HepG2 (cell line): ENCODE measurements at regions not wholly inside any gene's neighbourhood (a gene's known extent, or its start where the extent isn't known, plus 50 kb on each side); places are given as distances from the start of the nearest gene placed in this dataset.
A peak's percentile ranks its signal among the peaks of the same experiment; 100 is the strongest.

Experiments used
- ARHGAP35 ChIP-seq: sonication (generic); formaldehyde crosslinking; IDR thresholded peaks from 2 replicates; pipeline ENCODE4 v1.9.0; 2022; ENCODE audit warnings: mild to moderate bottlenecking, inconsistent platforms, moderate library complexity, missing genetic modification reagents, borderline replicate concordance
- BRD4 ChIP-seq: sonication (generic); formaldehyde crosslinking; IDR thresholded peaks from 2 replicates; pipeline ENCODE4 v1.4.0; 2020; ENCODE audit warnings: missing genetic modification reagents
- DDIT3 ChIP-seq: sonication (generic); formaldehyde crosslinking; IDR thresholded peaks from 2 replicates; pipeline ENCODE4 v1.4.0; 2020; ENCODE audit warnings: mild to moderate bottlenecking, missing genetic modification reagents
- ETV5 ChIP-seq: IDR thresholded peaks from 2 replicates; pipeline ENCODE4 v1.6.1; 2018; ENCODE audit warnings: missing biosample characterization, missing genetic modification reagents, inconsistent platforms, borderline replicate concordance
- FOXJ3 ChIP-seq: sonication (generic); formaldehyde crosslinking; IDR thresholded peaks from 2 replicates; pipeline ENCODE4 v1.4.0; 2020; ENCODE audit warnings: missing genetic modification reagents, mild to moderate bottlenecking, borderline replicate concordance
- GFI1 ChIP-seq: sonication (generic); formaldehyde crosslinking; IDR thresholded peaks from 2 replicates; pipeline ENCODE4 v1.5.0; 2020; ENCODE audit warnings: missing genetic modification reagents, mild to moderate bottlenecking, borderline replicate concordance
- IRF1 ChIP-seq: sonication (generic); formaldehyde crosslinking; IDR thresholded peaks from 2 replicates; pipeline ENCODE4 v1.4.0; 2020; ENCODE audit warnings: low read depth, mild to moderate bottlenecking, missing genetic modification reagents
- JDP2 ChIP-seq: sonication (generic); formaldehyde crosslinking; IDR thresholded peaks from 2 replicates; pipeline ENCODE4 v1.8.1; 2022; ENCODE audit warnings: missing genetic modification reagents, borderline replicate concordance
- KAT2B ChIP-seq: fragments of 150-350 bp; IDR thresholded peaks from 2 replicates; pipeline ENCODE4 v1.6.1; 2014; ENCODE audit warnings: low read depth, low read length, borderline replicate concordance
- KAT7 ChIP-seq: IDR thresholded peaks from 2 replicates; pipeline ENCODE4 v1.6.1; 2018; ENCODE audit warnings: borderline replicate concordance, missing compliant biosample characterization
- KDM3A ChIP-seq: IDR thresholded peaks from 2 replicates; pipeline ENCODE4 v1.6.1; 2018; ENCODE audit warnings: low read depth, missing compliant biosample characterization
- MATR3 ChIP-seq: sonication (generic); formaldehyde crosslinking; IDR thresholded peaks from 2 replicates; pipeline ENCODE4 v1.4.0; 2020; ENCODE audit warnings: missing genetic modification reagents
- MEIS1 ChIP-seq: sonication (generic); formaldehyde crosslinking; IDR thresholded peaks from 2 replicates; pipeline ENCODE4 v1.9.0; 2021; ENCODE audit warnings: mild to moderate bottlenecking, missing genetic modification reagents, moderate library complexity, borderline replicate concordance
- MLX ChIP-seq: IDR thresholded peaks from 2 replicates; pipeline ENCODE4 v1.6.1; 2016
- MYC ChIP-seq: sonication (generic); formaldehyde crosslinking; IDR thresholded peaks from 2 replicates; pipeline ENCODE4 v1.9.0; 2021; ENCODE audit warnings: missing genetic modification reagents, borderline replicate concordance
- NFIC ChIP-seq: IDR thresholded peaks from 2 replicates; pipeline ENCODE4 v1.6.1; 2012; ENCODE audit warnings: mild to moderate bottlenecking, low read length, inconsistent platforms
- RARG ChIP-seq: sonication (generic); formaldehyde crosslinking; IDR thresholded peaks from 2 replicates; pipeline ENCODE4 v1.4.0; 2020; ENCODE audit warnings: low read depth, mild to moderate bottlenecking, missing genetic modification reagents
- RFXANK ChIP-seq: IDR thresholded peaks from 2 replicates; pipeline ENCODE4 v1.6.1; 2016
- SRF ChIP-seq: IDR thresholded peaks from 2 replicates; pipeline ENCODE4 v1.6.1; 2011; ENCODE audit warnings: mild to moderate bottlenecking, low read depth, low read length, moderate library complexity
- TBX2 ChIP-seq: sonication (generic); formaldehyde crosslinking; IDR thresholded peaks from 2 replicates; pipeline ENCODE4 v1.5.0; 2020; ENCODE audit warnings: missing genetic modification reagents, mild to moderate bottlenecking, borderline replicate concordance
- ZBTB7A ChIP-seq: sonication (generic); formaldehyde crosslinking; IDR thresholded peaks from 2 replicates; pipeline ENCODE4 v1.8.0; 2022; ENCODE audit warnings: mild to moderate bottlenecking, missing genetic modification reagents
- ZNF17 ChIP-seq: sonication (generic); formaldehyde crosslinking; IDR thresholded peaks from 2 replicates; pipeline ENCODE4 v1.5.0; 2020; ENCODE audit warnings: mild to moderate bottlenecking, missing genetic modification reagents
- ZNF33B ChIP-seq: sonication (generic); formaldehyde crosslinking; IDR thresholded peaks from 2 replicates; pipeline ENCODE4 v1.5.1; 2020; ENCODE audit warnings: mild to moderate bottlenecking, missing genetic modification reagents
- ZNF619 ChIP-seq: sonication (generic); formaldehyde crosslinking; IDR thresholded peaks from 2 replicates; pipeline ENCODE4 v1.4.0; 2020; ENCODE audit warnings: mild to moderate bottlenecking, missing genetic modification reagents
- ZNF691 ChIP-seq: sonication (generic); formaldehyde crosslinking; IDR thresholded peaks from 2 replicates; pipeline ENCODE4 v1.4.0; 2020; ENCODE audit warnings: missing genetic modification reagents, low read depth, mild to moderate bottlenecking, borderline replicate concordance
- ZNF770 ChIP-seq: sonication (generic); formaldehyde crosslinking; IDR thresholded peaks from 2 replicates; pipeline ENCODE4 v1.5.0; 2020; ENCODE audit warnings: mild to moderate bottlenecking, missing genetic modification reagents
- ZNF792 ChIP-seq: IDR thresholded peaks from 2 replicates; pipeline ENCODE4 v1.6.1; 2016
- ZSCAN30 ChIP-seq: sonication (generic); formaldehyde crosslinking; IDR thresholded peaks from 2 replicates; pipeline ENCODE4 v1.5.0; 2020; ENCODE audit warnings: mild to moderate bottlenecking, missing genetic modification reagents

- TF ChIP-seq ZNF33B (CRISPR knock-in tag) (no peak), ZNF619 (CRISPR knock-in tag) (no peak), SRF (no peak), ARHGAP35 (CRISPR knock-in tag) (no peak), ETV5 (peak; percentile 25; the same call in 1 of the 2 replicates), ZBTB7A (CRISPR knock-in tag) (no peak), KAT2B (no peak), ZNF17 (CRISPR knock-in tag) (no peak), JDP2 (no peak), MEIS1 (peak; percentile 69; the same call in 1 of the 2 replicates), FOXJ3 (CRISPR knock-in tag) (peak; percentile 93), GFI1 (CRISPR knock-in tag) (peak; percentile 79; the same call in 1 of the 2 replicates), IRF1 (CRISPR knock-in tag) (no peak), MATR3 (CRISPR knock-in tag) (no peak), NFIC (peak; percentile 91; the same call in 1 of the 2 replicates), ZSCAN30 (no peak), ZNF691 (CRISPR knock-in tag) (no peak), KAT7 (no peak), DDIT3 (CRISPR knock-in tag) (no peak), MLX (no peak), ZNF792 (no peak), MYC (CRISPR knock-in tag) (no peak), BRD4 (CRISPR knock-in tag) (no peak), KDM3A (no peak), RARG (CRISPR knock-in tag) (no peak), RFXANK (CRISPR knock-in tag) (no peak; the same call in 1 of the 2 replicates), ZNF770 (CRISPR knock-in tag) (peak; percentile 44; the same call in 1 of the 2 replicates), TBX2 (CRISPR knock-in tag) (peak; percentile 94)
These were observed 289.7 kb upstream of the SEMA6A start (continued) for GRCh38 chr5:116864157-116864837.
